Ovary (tissue), 3 donors: ENCODE measurements at regions not wholly inside any gene's neighbourhood (a gene's known extent, or its start where the extent isn't known, plus 50 kb on each side); places are given as distances from the start of the nearest gene placed in this dataset.

Source experiments
- EP300 ChIP-seq: sonication (generic); formaldehyde crosslinking; IDR thresholded peaks from one replicate; pipeline ENCODE4 v1.6.1; 2017; ENCODE audit warnings: antibody characterized with exemption
- POLR2A ChIP-seq: fragments of 450-650 bp; IDR thresholded peaks from one replicate; pipeline ENCODE4 v1.6.1; 2017; ENCODE audit warnings: antibody characterized with exemption, mild to moderate bottlenecking, moderate library complexity
- TF ChIP-seq, protein P1 (sequence below), 3 donors: fragments of 450-650 bp in 2 of 3; fragments of 200-600 bp in 1 of 3; IDR thresholded peaks; one replicate each; pipeline versions ENCODE4 v1.5.1 to v1.8.0; 2016 to 2022; ENCODE audit warnings: antibody characterized with exemption in 3 of 3, mild to moderate bottlenecking in 1 of 3
- donor health status: DM: no; HTN: no; CAD: no.

DNA sequence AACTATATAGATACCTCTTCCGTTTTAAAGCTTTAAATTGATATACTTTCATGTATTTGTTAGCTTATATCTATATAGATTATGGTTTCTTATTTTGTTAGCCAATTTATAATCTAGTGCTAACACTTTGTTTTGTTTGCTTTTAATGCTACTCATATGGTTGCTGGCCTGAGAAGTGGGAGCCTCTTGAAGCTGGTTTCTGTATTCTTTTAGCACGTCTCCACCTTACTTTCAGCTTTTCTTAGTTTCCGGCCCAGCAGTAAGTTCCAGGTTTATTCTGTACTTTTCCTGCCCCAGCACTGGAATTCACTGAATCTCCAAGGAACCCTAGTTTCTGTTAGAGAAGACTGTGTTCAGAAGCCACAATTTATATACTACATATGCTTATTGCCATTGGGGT, 458.9 kb downstream of the PRR16 start:
- TF ChIP-seq, protein P1, sequence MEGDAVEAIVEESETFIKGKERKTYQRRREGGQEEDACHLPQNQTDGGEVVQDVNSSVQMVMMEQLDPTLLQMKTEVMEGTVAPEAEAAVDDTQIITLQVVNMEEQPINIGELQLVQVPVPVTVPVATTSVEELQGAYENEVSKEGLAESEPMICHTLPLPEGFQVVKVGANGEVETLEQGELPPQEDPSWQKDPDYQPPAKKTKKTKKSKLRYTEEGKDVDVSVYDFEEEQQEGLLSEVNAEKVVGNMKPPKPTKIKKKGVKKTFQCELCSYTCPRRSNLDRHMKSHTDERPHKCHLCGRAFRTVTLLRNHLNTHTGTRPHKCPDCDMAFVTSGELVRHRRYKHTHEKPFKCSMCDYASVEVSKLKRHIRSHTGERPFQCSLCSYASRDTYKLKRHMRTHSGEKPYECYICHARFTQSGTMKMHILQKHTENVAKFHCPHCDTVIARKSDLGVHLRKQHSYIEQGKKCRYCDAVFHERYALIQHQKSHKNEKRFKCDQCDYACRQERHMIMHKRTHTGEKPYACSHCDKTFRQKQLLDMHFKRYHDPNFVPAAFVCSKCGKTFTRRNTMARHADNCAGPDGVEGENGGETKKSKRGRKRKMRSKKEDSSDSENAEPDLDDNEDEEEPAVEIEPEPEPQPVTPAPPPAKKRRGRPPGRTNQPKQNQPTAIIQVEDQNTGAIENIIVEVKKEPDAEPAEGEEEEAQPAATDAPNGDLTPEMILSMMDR (IDR thresholded peaks at IDR 0.05), result no peak
- TF ChIP-seq POLR2A (no peak), EP300 (no peak)
